ENCODE measurements at regions not wholly inside any gene's neighbourhood (a gene's known extent, or its start where the extent isn't known, plus 50 kb on each side); places are given as distances from the start of the nearest gene placed in this dataset.

DNA sequence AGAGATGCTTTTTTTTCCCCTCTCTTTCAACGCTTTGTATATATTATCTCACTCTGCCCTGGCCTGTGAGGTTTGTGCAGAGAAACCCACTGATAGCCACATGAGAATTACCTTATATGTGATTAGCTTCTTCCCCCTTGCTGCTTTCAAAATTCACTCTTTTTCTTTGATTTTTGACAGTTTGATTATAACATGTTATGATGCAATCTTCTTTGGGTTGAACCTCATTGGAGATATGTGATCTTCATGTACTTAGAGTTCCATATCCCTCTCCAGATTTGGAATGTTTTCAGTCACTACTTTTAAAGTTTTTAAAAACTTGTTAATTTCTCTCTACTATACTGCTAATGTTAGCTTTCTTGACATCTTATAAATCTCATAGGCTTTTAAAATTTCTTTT, 479.5 kb upstream of the AGA start:
- whole genome bisulfite sequencing (ENCODE audit: extremely low coverage, insufficient coverage, low lambda C conversion rate): no CpG with 5 or more reads among the region's 1 CpG
- no peak overlapping the region for H3K4me2 ChIP-seq (ENCODE audit: low read length)
- H3K79me1 ChIP-seq (ENCODE audit: low read length): no peaks in the 10 kb centered on the region
- no peaks in the 10 kb centered on the region for H3K4me1 ChIP-seq (ENCODE audit: control insufficient read depth, low read depth, low read length)
- no peak overlapping the region for H2AK5ac ChIP-seq (ENCODE audit: low read length)
- no peak overlapping the region for H3K56ac ChIP-seq (ENCODE audit: low read length)
- H3K18ac ChIP-seq (ENCODE audit: low read length): no peak overlapping the region
- H3K23ac ChIP-seq (ENCODE audit: low read length): no peak overlapping the region
- no peak overlapping the region for H2BK120ac ChIP-seq (ENCODE audit: low read depth, low read length)
- H3K27me3 ChIP-seq (ENCODE audit: insufficient read depth, low read length, poor library complexity): no peaks in the 10 kb centered on the region
- no peaks in the 10 kb centered on the region for H3K79me2 ChIP-seq (ENCODE audit: control insufficient read depth, insufficient read depth, low read length)
- H3K4me3 ChIP-seq (ENCODE audit: low read length): no peak overlapping the region
- H2BK15ac ChIP-seq (replicated peaks; ENCODE audit: low read depth): no peak overlapping the region
- H3K36me3 ChIP-seq (ENCODE audit: control insufficient read depth, insufficient read depth, low read length): no peaks in the 10 kb centered on the region
- H3K4ac ChIP-seq (ENCODE audit: low read depth, low read length): no peak overlapping the region
- DNase-seq: no peak
- H4K5ac ChIP-seq (ENCODE audit: low read length): no peak overlapping the region
- no peak overlapping the region for H3K9ac ChIP-seq (ENCODE audit: low read length)
- H3K27ac ChIP-seq (ENCODE audit: low read depth, low read length): no peak overlapping the region
- no peak overlapping the region for H4K8ac ChIP-seq (ENCODE audit: low read depth, low read length)
- no peak overlapping the region for H2BK5ac ChIP-seq (ENCODE audit: low read length)

DNA sequence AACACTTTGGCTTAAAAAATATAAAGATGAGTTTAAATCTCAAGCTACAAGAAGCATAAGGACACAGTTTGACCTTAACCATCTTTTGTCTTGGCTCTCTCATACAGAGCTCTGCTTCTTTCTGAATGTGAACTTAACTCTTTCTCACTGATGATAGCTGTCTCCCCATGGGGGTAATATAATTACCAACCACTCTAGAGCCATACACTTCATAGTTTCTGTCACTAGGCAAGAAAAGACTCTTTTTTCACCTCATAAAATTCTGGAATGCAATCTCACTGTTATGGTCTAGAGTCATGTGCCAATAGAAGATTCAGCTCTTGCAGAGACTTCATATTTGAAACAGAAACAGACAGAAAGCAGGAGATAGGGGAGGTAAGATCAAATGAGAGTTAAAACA, 481.7 kb upstream of the AGA start:
- H2BK120ac ChIP-seq (ENCODE audit: low read depth, low read length): no peak overlapping the region
- H3K4ac ChIP-seq (ENCODE audit: low read depth, low read length): no peak overlapping the region
- no peak overlapping the region for H2AK5ac ChIP-seq (ENCODE audit: low read length)
- no peak overlapping the region for H3K4me2 ChIP-seq (ENCODE audit: low read length)
- H2BK15ac ChIP-seq (replicated peaks; ENCODE audit: low read depth): no peak overlapping the region
- no peak overlapping the region for H3K4me3 ChIP-seq (ENCODE audit: low read length)
- no peak overlapping the region for H4K5ac ChIP-seq (ENCODE audit: low read length)
- no peaks in the 10 kb centered on the region for H3K79me1 ChIP-seq (ENCODE audit: low read length)
- no peak overlapping the region for H3K9ac ChIP-seq (ENCODE audit: low read length)
- H3K56ac ChIP-seq (ENCODE audit: low read length): no peak overlapping the region
- H3K79me2 ChIP-seq (ENCODE audit: control insufficient read depth, insufficient read depth, low read length): no peaks in the 10 kb centered on the region
- H3K27me3 ChIP-seq (ENCODE audit: insufficient read depth, low read length, poor library complexity): no peaks in the 10 kb centered on the region
- no peaks in the 10 kb centered on the region for H3K36me3 ChIP-seq (ENCODE audit: control insufficient read depth, insufficient read depth, low read length)
- no peaks in the 10 kb centered on the region for H3K4me1 ChIP-seq (ENCODE audit: control insufficient read depth, low read depth, low read length)
- H4K8ac ChIP-seq (ENCODE audit: low read depth, low read length): no peak overlapping the region
- DNase-seq: no peak
- H2BK5ac ChIP-seq (ENCODE audit: low read length): no peak overlapping the region
- no peak overlapping the region for H3K18ac ChIP-seq (ENCODE audit: low read length)
- H3K23ac ChIP-seq (ENCODE audit: low read length): no peak overlapping the region
- H3K27ac ChIP-seq (ENCODE audit: low read depth, low read length): no peak overlapping the region

DNA sequence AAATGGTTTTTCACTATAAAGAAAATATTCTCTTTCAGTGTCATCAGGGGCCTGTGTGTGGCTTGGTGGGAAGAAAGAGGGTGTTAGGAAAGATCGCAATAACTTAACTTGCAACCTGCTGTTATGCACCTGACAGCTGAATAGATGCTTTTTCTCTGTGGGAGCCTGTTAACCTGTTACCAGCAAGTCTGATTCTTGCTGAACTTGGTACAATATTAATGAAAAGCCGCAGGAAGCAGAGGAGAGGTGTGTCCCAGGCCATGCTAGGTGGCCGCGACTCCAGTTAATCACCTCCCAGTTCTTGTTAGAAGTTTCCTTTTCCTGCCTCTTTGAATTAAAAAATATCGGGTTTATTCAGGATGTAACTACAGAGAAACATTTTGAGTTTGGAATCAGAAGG, 494.8 kb upstream of the AGA start:
- no peak overlapping the region for H4K5ac ChIP-seq (ENCODE audit: low read length)
- no peaks in the 10 kb centered on the region for H3K4me1 ChIP-seq (ENCODE audit: control insufficient read depth, low read depth, low read length)
- no peak overlapping the region for H3K4me2 ChIP-seq (ENCODE audit: low read length)
- no CpG with 5 or more reads among the region's 5 CpGs for WGBS (ENCODE audit: extremely low coverage, insufficient coverage, low lambda C conversion rate)
- H3K79me2 ChIP-seq (ENCODE audit: control insufficient read depth, insufficient read depth, low read length): no peaks in the 10 kb centered on the region
- no peak overlapping the region for H3K18ac ChIP-seq (ENCODE audit: low read length)
- H2BK5ac ChIP-seq (ENCODE audit: low read length): no peak overlapping the region
- H4K8ac ChIP-seq (ENCODE audit: low read depth, low read length): no peak overlapping the region
- no peak overlapping the region for H3K9ac ChIP-seq (ENCODE audit: low read length)
- no peaks in the 10 kb centered on the region for H3K79me1 ChIP-seq (ENCODE audit: low read length)
- H3K27me3 ChIP-seq (ENCODE audit: insufficient read depth, low read length, poor library complexity): no peaks in the 10 kb centered on the region
- no peak overlapping the region for H3K56ac ChIP-seq (ENCODE audit: low read length)
- H2BK15ac ChIP-seq (replicated peaks; ENCODE audit: low read depth): no peak overlapping the region
- H3K36me3 ChIP-seq (ENCODE audit: control insufficient read depth, insufficient read depth, low read length): no peaks in the 10 kb centered on the region
- H2BK120ac ChIP-seq (ENCODE audit: low read depth, low read length): no peak overlapping the region
- no peak overlapping the region for H2AK5ac ChIP-seq (ENCODE audit: low read length)
- no peak overlapping the region for H3K27ac ChIP-seq (ENCODE audit: low read depth, low read length)
- no peak overlapping the region for H3K4ac ChIP-seq (ENCODE audit: low read depth, low read length)
- H3K4me3 ChIP-seq (ENCODE audit: low read length): no peak overlapping the region
- DNase-seq: no peak
- H3K23ac ChIP-seq (ENCODE audit: low read length): no peak overlapping the region

DNA sequence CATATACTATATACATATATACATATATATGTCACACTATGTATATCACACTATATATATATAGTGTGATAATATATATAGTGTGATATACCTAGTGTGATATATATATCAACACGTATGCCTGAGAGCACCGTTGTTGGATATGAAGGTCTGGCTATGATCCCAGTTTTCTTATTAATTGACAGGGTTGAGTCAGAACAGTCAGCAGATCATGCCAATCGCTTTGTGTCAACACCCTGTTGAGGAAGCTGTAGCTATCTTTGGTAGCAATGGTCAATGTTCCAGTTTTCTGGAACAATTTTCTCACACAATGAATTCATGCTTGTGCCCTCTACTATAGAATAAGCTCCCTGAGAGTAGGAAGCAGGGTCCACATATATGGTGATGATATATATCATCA, 496.0 kb upstream of the AGA start:
- WGBS (ENCODE audit: extremely low coverage, insufficient coverage, low lambda C conversion rate): no CpG with 5 or more reads among the region's 3 CpGs
- Histone ChIP-seq H3K4me2 (ENCODE audit: low read length) (no peak overlapping the region), H3K27me3 (ENCODE audit: insufficient read depth, low read length, poor library complexity) (no peaks in the 10 kb centered on the region)

DNA sequence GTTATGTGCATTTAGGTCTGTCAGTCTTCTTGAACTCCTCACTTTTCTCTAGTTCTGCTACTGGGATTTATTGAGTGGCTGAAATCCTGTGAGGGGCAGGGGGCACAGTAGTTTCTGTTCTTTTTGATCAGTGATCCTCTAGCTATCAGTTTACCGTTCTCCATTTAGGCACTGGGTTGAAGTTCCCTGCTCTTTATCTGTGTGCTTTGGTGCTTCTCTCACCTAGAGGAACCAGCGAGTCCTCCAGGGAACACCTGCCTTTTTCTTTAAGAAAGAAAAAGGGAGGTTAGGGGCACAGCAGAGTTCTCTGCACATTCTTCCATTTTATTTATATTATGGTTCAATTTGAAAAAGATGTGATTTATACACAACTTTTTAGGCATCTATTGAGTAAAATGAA, 503.0 kb upstream of the AGA start:
- Histone ChIP-seq H3K79me1 (ENCODE audit: low read length) (no peaks in the 10 kb centered on the region), H3K27me3 (ENCODE audit: insufficient read depth, low read length, poor library complexity) (no peaks in the 10 kb centered on the region), H2BK15ac (replicated peaks; ENCODE audit: low read depth) (no peak overlapping the region), H3K56ac (ENCODE audit: low read length) (no peak overlapping the region), H3K4me3 (ENCODE audit: low read length) (no peak overlapping the region), H3K27ac (ENCODE audit: low read depth, low read length) (no peak overlapping the region), H2BK5ac (ENCODE audit: low read length) (no peak overlapping the region), H3K18ac (ENCODE audit: low read length) (no peak overlapping the region), H3K23ac (ENCODE audit: low read length) (no peak overlapping the region), H4K5ac (ENCODE audit: low read length) (no peak overlapping the region), H2AK5ac (ENCODE audit: low read length) (no peak overlapping the region), H3K9ac (ENCODE audit: low read length) (no peak overlapping the region), H3K79me2 (ENCODE audit: control insufficient read depth, insufficient read depth, low read length) (no peaks in the 10 kb centered on the region), H3K4ac (ENCODE audit: low read depth, low read length) (no peak overlapping the region), H3K4me1 (ENCODE audit: control insufficient read depth, low read depth, low read length) (no peaks in the 10 kb centered on the region), H3K4me2 (ENCODE audit: low read length) (no peak overlapping the region), H3K36me3 (ENCODE audit: control insufficient read depth, insufficient read depth, low read length) (no peaks in the 10 kb centered on the region), H2BK120ac (ENCODE audit: low read depth, low read length) (no peak overlapping the region), H4K8ac (ENCODE audit: low read depth, low read length) (no peak overlapping the region)
- WGBS (ENCODE audit: extremely low coverage, insufficient coverage, low lambda C conversion rate): no CpG with 5 or more reads among the region's 2 CpGs
- DNase-seq: no peak

More for the DNA sequence above, 496.0 kb upstream of the AGA start:
- no peak overlapping the region for H2BK5ac ChIP-seq (ENCODE audit: low read length)
- no peaks in the 10 kb centered on the region for H3K36me3 ChIP-seq (ENCODE audit: control insufficient read depth, insufficient read depth, low read length)
- H4K5ac ChIP-seq (ENCODE audit: low read length): no peak overlapping the region
- no peak overlapping the region for H3K18ac ChIP-seq (ENCODE audit: low read length)
- no peak overlapping the region for H2AK5ac ChIP-seq (ENCODE audit: low read length)
- H3K56ac ChIP-seq (ENCODE audit: low read length): no peak overlapping the region
- no peak overlapping the region for H3K23ac ChIP-seq (ENCODE audit: low read length)
- H2BK15ac ChIP-seq (replicated peaks; ENCODE audit: low read depth): no peak overlapping the region
- H2BK120ac ChIP-seq (ENCODE audit: low read depth, low read length): no peak overlapping the region
- H3K4me1 ChIP-seq (ENCODE audit: control insufficient read depth, low read depth, low read length): no peaks in the 10 kb centered on the region
- H3K27ac ChIP-seq (ENCODE audit: low read depth, low read length): no peak overlapping the region
- H3K4ac ChIP-seq (ENCODE audit: low read depth, low read length): no peak overlapping the region
- no peak overlapping the region for H3K9ac ChIP-seq (ENCODE audit: low read length)
- no peak overlapping the region for H4K8ac ChIP-seq (ENCODE audit: low read depth, low read length)
- no peak for DNase-seq
- no peaks in the 10 kb centered on the region for H3K79me1 ChIP-seq (ENCODE audit: low read length)
- no peaks in the 10 kb centered on the region for H3K79me2 ChIP-seq (ENCODE audit: control insufficient read depth, insufficient read depth, low read length)
- no peak overlapping the region for H3K4me3 ChIP-seq (ENCODE audit: low read length)

DNA sequence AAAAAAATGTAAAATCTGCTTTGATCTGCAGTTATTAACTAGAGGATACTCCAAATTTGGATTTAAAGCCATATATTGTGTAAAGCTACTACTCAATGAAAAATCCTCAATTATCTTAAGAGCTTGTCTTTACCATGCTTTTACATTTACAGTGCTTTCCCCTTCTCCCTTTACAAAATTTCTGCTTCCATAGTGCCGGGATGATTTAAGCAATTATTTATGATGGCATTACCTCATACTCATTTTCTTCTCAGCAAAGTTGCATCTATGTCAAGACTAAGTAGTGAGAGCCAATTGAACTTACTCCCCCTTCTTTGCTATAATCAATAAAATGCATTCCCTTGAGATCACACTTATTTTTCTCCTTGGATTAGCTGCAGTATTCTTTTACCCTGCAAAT, 505.4 kb upstream of the AGA start:
- no CpG with 5 or more reads among the region's 1 CpG for WGBS (ENCODE audit: extremely low coverage, insufficient coverage, low lambda C conversion rate)
- Histone ChIP-seq H3K36me3 (ENCODE audit: control insufficient read depth, insufficient read depth, low read length) (no peaks in the 10 kb centered on the region), H3K56ac (ENCODE audit: low read length) (no peak overlapping the region), H3K79me1 (ENCODE audit: low read length) (no peaks in the 10 kb centered on the region), H3K9ac (ENCODE audit: low read length) (no peak overlapping the region), H3K4ac (ENCODE audit: low read depth, low read length) (no peak overlapping the region), H2BK5ac (ENCODE audit: low read length) (no peak overlapping the region), H3K27me3 (ENCODE audit: insufficient read depth, low read length, poor library complexity) (no peaks in the 10 kb centered on the region), H3K23ac (ENCODE audit: low read length) (no peak overlapping the region), H4K5ac (ENCODE audit: low read length) (no peak overlapping the region), H3K27ac (ENCODE audit: low read depth, low read length) (no peak overlapping the region), H4K8ac (ENCODE audit: low read depth, low read length) (no peak overlapping the region), H3K4me2 (ENCODE audit: low read length) (no peak overlapping the region), H2BK120ac (ENCODE audit: low read depth, low read length) (no peak overlapping the region), H2AK5ac (ENCODE audit: low read length) (no peak overlapping the region), H2BK15ac (replicated peaks; ENCODE audit: low read depth) (no peak overlapping the region), H3K18ac (ENCODE audit: low read length) (no peak overlapping the region), H3K4me3 (ENCODE audit: low read length) (no peak overlapping the region), H3K4me1 (ENCODE audit: control insufficient read depth, low read depth, low read length) (no peaks in the 10 kb centered on the region), H3K79me2 (ENCODE audit: control insufficient read depth, insufficient read depth, low read length) (no peaks in the 10 kb centered on the region)
- DNase-seq: no peak

Data from mesendoderm (in vitro differentiated cells).